CD4-positive, alpha-beta T cell treated with Interleukin-6 at 100 ng/mL for 8 hours (primary cell): ENCODE measurements at regions not wholly inside any gene's neighbourhood (a gene's known extent, or its start where the extent isn't known, plus 50 kb on each side); places are given as distances from the start of the nearest gene placed in this dataset.
"Not testable (repeated sequence)": the region's sequence is repeated elsewhere in the genome, so short reads cannot be mapped to it uniquely, and the experiment has no call there.

Experiments
- DNase-seq: peaks from one replicate; pipeline ENCODE4 v3.0.0-alpha.2; 2020; ENCODE audit warnings: mixed read lengths, low spot score

DNA sequence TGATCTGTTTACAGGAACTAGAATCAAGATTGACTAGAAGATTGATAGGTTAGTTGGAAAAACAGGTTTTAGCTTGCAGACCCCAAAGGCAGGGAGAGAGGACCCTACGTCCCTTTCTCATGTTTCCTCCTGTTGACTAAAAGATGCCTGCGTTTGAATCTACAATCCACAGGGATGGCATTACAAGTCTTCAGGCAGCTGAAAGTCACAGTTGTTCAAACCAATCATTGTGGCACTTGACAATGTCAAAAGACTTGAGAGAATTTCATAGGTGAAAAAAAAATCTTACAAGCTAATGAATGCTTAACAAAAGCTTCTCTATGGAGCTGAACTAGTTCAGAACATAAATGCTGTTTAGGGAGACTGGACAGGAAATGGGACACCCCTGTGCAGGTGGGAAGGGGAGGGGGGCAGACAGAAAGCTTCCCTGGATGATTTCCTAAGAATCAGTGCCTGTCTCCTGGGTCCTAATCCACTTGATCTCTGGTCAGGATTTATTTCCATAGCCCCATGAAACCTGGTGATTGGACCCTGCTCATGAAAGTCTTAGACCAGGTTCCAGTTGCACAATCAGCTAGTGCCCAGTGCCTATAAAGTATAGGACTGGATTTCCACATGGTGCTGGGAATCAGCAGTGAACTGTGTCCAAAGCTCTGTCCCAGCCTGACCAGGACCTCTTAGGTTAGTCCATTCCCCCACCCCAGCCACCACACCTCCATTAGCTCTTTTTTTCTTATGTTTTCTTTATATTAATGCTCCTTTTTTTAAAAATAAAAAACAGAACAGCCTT, 91.6 kb upstream of the BCAR3 start:
- DNase-seq, result no peak

- DNase-seq, result no peak
Measured at GRCh38 chr1:93771843-93772242, 90.2 kb upstream of the BCAR3 start.

DNA sequence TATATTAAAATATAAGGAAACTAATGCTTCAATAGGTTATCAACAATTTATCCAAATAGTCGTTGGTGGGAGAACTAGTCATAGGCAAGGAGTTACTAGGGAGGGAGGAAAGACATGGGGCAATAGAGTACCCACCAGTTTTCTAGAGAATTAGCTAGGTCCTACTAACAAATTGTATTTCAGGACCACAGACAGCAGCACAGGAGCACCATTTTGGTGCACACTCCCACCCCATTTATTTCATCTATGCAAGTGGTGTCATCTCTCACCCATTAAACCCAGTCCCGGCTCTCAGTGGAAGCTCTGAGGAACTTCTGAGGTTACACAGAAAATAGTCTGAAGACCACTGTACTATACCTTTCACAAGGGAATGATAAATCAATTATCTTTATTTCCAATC, 89.0 kb upstream of the BCAR3 start:
- no peak for DNase-seq

GRCh38 chr1:93769777-93770176, 88.1 kb upstream of the BCAR3 start:
- DNase-seq, result no peak

GRCh38 chr1:93768380-93768863, 86.8 kb upstream of the BCAR3 start:
- no peak for DNase-seq

DNA sequence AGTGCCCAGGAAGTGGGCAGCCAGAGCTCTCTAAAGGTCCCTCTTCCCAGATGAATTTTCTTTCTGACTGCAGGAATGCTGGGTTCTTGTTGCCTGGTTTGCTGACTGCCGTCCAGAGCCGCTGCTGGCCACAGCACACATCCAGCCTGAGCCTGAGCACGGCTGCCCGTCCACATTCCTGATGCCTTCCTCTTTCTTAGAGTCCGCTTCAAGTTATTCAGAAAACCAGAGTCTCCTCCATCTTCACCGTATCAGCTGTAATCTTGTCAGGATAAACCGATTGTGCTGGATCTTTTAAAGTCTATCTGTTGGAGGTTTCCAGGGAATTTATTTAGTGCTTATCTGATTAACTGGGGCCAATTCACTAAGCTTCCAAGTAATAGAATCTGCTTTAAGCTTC, 84.8 kb upstream of the BCAR3 start:
- DNase-seq, result no peak

DNA sequence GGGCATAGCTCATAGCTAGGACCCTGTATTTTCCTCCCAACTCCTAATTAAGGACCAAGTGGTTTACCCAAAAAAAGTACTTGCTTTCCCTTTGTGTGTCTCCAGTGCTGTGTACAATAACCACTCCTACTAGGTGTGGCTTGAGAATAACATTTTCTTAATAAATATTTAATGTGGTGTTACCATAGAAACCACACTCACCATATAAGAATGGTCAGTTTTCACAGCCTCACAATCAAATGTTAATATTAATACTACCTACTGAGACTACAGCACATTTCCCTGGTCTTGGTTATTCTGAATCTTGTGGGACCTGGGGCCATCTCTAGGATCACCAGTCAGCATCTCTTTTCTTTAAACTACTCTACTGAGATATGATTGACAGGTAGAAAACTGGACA, 83.5 kb upstream of the BCAR3 start:
- no peak for DNase-seq

GRCh38 chr1:93764366-93764750, 82.7 kb upstream of the BCAR3 start:
- DNase-seq, result no peak

DNA sequence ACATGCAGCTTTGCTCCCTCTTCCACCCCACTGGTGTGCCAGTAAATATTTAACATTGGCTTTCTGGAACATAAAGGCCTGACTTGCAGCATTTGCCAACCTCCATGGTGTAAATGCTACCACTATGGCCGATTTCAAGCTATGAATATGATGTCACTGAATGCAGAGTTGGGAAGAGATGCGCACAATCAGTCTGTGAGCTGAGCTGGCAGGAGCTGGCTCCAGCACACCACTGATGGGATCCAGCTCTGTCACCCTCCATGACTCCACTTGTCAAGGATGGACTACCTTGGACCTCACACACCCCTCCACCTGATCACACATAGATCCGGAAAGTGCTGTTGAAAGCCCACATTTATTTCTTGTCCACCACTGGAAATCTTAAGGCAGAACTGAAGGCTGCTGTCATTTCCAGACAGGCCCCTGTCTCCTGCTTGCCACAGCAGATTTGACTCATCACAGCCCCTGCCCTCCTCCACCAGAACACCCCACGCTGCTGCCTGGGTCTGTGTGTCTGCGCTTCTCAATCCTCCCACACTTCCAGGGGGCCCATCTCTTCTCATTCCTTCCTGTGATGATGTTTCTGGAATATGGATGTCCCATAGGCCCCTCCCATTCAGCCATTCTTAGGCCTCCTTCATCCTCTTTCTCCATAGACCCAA, 82.2 kb upstream of the BCAR3 start:
- DNase-seq, result no peak

DNA sequence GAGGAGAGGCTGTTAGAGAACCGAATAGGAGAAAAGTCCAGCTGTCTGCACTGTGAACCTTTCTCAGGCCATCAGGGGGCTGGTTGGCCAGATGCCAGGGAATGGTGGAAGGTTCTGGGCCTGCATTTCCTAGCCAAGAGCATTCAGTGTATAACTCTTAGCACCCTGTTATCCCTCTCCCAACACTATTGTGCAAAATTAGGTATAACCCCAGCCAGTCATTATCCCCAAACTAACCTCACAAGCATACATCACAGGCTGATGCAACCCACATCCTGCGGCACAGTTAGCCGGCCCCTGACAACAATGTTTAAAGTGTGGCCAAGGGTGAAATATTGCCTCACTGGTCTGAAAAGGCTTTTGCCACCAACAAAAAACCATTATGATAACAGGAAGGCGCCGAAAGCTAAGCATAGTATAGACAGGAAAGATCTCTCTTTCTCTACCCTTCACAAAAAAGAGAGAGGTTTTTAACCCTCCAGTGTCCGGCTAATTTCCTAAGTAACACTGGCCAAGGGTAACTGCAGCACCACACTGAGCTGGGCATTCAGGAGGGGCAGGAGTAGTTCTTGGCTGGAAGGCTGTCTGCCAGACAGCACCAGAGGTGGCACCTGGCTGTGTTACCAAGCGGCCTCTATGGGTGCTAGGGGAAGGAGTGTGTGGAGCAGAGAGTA, 77.3 kb upstream of the BCAR3 start:
- no peak for DNase-seq

- DNase-seq, result no peak
Measured at GRCh38 chr1:93757256-93758036, 75.8 kb upstream of the BCAR3 start.

DNA sequence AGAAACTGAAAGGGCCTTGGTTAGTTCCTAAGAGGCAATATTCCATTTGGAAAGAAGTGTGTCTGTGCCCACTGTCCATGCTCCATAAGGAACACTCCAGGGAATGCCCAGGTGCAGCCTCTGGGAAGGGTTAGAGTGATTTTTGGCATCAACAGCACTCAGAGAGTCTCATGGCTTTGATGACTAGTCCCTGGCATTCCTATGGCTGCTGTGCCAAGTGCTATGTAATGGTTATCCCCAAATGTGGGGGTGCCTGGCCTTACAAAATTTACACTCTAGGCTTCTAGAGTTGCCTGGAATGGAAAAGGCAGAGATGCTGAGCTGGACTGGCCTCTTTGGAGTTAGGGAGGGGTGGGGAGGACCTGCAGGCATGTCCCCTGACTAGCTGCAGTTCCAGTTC, 75.0 kb upstream of the BCAR3 start:
- DNase-seq, result no peak

DNA sequence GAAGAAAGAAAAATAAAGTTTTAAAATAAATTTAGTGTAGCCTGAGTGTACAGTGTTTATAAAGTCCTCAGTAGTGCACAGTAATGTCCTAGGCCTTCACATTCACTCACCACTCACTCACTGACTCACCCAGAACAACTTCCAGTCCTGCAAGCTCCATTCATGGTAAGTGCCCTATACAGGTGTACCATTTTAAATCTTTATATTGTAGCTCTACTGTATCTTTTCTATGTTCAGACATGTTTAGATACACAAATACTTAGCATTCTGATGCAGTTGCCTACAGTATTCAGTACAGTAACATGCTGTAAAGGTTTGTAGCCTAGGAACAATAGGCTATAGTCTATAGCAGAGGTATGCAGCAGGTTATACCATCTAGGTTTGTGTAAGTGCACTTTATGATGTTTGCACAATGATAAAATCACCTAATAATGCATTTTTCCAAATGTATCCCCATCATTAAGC, 73.6 kb upstream of the BCAR3 start:
- DNase-seq, result not testable (repeated sequence)

DNA sequence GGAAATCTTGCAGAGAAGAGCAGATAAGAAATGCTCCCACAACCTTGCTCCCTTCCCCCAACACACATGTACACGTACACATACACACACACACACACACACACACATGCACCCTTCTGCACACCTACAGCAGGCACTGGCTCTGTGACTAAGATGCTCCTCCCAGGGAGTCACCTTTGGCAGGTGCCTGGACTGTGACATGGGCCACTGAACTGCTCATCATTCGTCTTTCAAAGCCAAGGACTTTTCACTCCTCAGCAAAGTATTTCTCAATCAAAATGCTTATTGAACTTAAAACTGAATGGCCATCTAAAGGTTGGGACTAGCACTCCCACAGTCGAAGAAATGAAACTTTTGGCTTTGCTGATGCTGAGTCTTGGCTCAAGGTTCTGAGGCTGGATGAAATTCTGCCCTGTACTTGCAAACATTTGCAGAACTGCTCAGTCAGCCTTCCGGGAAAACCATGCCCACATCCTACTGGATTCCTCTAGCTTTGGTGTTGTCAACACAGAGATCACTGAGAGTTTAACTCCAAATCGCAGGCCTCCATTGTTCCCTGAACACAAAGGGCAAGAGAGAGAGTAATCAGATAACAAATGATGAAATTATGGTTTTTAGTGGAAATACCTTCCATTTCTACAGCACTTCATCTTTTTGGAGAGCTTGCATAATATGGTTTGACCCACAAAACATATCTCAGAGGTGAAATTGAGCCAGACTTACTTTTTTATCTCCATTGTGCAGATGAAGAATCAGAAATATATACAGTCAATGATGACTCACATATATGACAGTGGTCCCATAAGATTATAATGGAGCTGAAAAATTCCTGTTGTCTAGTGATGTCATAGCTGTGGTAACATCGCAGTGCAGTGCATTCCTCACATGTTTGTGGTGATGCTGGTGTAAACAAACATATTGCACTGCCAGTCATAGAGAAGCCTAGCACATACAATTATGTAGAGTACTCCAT, 72.4 kb upstream of the BCAR3 start:
- DNase-seq, result no peak

GRCh38 chr1:93751377-93752250, 70.0 kb upstream of the BCAR3 start:
- DNase-seq, result no peak

DNA sequence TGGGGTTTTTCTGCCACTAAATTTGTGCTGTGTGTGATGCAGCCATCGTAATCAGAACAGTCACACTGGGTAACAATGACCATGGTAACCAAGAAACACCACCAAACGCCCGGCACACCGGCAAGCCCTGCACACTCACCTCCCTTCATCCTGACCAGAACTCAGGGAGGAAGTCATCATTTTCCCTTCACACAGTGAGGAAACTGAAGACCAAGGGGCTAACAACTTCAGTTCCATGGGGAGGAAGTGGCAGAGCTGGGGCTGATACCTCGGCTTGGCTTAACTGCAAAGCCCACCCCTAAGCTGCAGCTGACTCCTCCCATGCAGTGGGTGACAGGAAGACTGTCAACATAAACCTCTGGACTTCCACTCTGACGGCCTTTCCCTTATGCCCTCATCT, 69.3 kb upstream of the BCAR3 start:
- DNase-seq, result no peak

GRCh38 chr1:93749894-93750301, 68.3 kb upstream of the BCAR3 start:
- DNase-seq, result no peak

DNA sequence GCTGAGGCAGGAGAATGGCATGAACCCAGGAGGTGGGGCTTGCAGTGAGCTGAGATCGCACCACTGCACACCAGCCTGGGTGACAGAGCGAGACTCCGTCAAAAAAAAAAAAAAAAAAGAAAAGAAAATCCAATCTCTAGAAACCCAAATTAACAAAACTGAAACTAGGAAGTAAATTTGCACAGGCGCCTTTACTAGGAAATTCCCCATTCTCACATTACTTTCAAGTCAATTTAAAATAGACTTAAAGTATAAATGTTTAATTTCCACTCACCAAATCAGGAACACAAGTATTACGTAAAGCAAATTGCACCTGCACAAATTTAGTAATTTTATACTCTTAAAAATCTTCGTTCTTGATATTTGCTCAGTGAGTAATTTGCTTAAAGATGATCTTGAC, 67.8 kb upstream of the BCAR3 start:
- no peak for DNase-seq

GRCh38 chr1:93746021-93746812, 64.6 kb upstream of the BCAR3 start:
- no peak for DNase-seq
